K562 (cell line): ENCODE measurements at regions not wholly inside any gene's neighbourhood (a gene's known extent, or its start where the extent isn't known, plus 50 kb on each side); places are given as distances from the start of the nearest gene placed in this dataset.

Source experiments
- ATAC-seq: fragments of 200-7000 bp; cut with Tn5 transposase; 3 replicates; pipeline ENCODE4 v1.9.1; 2020; ENCODE audit warnings: moderate library complexity
- BruUV-seq: library from RNA; stranded (reverse); fragments of 400-500 nt; replicated peaks from 2 replicates; lab custom pipeline; 2021; lab: Mats Ljungman, UMichigan
- CTCF ChIA-PET: fragments of 300-600 bp; formaldehyde crosslinking; extraction: SDS; loops from one replicate; lab custom pipeline; 2021; ENCODE audit warnings: low intra/inter-chr PET ratio; lab: Yijun Ruan, JAX
- POLR2A ChIA-PET: fragments of 300-600, 350-650 bp; sonication (Branson Sonifier 250); formaldehyde crosslinking; extraction: SDS; loops from one replicate; lab custom pipeline; 2021; ENCODE audit warnings: antibody characterized with exemption, inconsistent platforms; lab: Yijun Ruan, JAX
- DNase-seq, 4 experiments: peaks; one replicate each; pipeline versions ENCODE4 v3.0.0 to v3.0.0-alpha.2; 2011 to 2018; ENCODE audit warnings: low spot score in 3 of 4, mixed read lengths in 3 of 4; ENCODE audit errors: extremely low read depth in 1 of 4
- FAIRE-seq: peaks from 2 replicates; lab custom pipeline; 2011; peaks lifted over from hg19 to GRCh38; lab: Jason Lieb, UNC
- H2AFZ ChIP-seq: 2 replicates; pipeline ENCODE4 v1.6.0; 2011; ENCODE audit warnings: low read depth, low read length, control low read depth, inconsistent platforms
- H3K27ac ChIP-seq: fragments of 200-600 bp; 3 replicates; pipeline ENCODE4 v1.8.0; 2011; ENCODE audit warnings: low read depth, mild to moderate bottlenecking, control low read depth, inconsistent platforms, low read length, moderate library complexity, mixed read lengths; ENCODE audit errors: extremely low read depth
- H3K27me3 ChIP-seq, 2 experiments: fragments of 300-600 bp in 1 of 2; 2 replicates in 1 of 2; 3 replicates in 1 of 2; pipeline versions ENCODE4 v1.6.0 to v1.8.0; 2011; ENCODE audit warnings: inconsistent platforms in 2 of 2, low read length in 2 of 2, mild to moderate bottlenecking in 1 of 2, mixed read lengths in 1 of 2, moderate library complexity in 1 of 2; ENCODE audit not compliant: control insufficient read depth in 2 of 2, insufficient read depth in 2 of 2
- H3K36me3 ChIP-seq: fragments of 300-600 bp; 3 replicates; pipeline ENCODE4 v1.8.0; 2011; ENCODE audit warnings: mild to moderate bottlenecking, low read length, inconsistent platforms; ENCODE audit not compliant: control insufficient read depth, insufficient read depth
- H3K4me1 ChIP-seq, 2 experiments: fragments of 200-600 bp in 1 of 2; replicated peaks in 1 of 2; 2 replicates in 1 of 2; 3 replicates in 1 of 2; pipeline versions ENCODE4 v1.5.1 to v1.8.0; 2011; ENCODE audit warnings: inconsistent platforms in 2 of 2, low read length in 2 of 2, mild to moderate bottlenecking in 1 of 2, mixed read lengths in 1 of 2, moderate library complexity in 1 of 2; ENCODE audit not compliant: control insufficient read depth in 2 of 2, insufficient read depth in 2 of 2
- H3K4me2 ChIP-seq: 2 replicates; pipeline ENCODE4 v1.6.1; 2011; ENCODE audit warnings: low read length, control low read depth, inconsistent platforms, mixed read lengths; ENCODE audit not compliant: insufficient read depth
- H3K4me3 ChIP-seq: fragments of 200-600 bp; sonication (generic), shearing (Covaris generic); 2 replicates; pipeline ENCODE4 v1.5.1; 2016; ENCODE audit warnings: control low read depth, inconsistent platforms
- H3K79me2 ChIP-seq: fragments of 200-600 bp; 3 replicates; pipeline ENCODE4 v1.8.0; 2011; ENCODE audit warnings: low read length, inconsistent platforms; ENCODE audit not compliant: control insufficient read depth, insufficient read depth
- H3K9ac ChIP-seq, 2 experiments: 2 replicates each; pipeline versions ENCODE4 v1.6.0 to v1.6.1; 2011; ENCODE audit warnings: low read depth in 2 of 2, low read length in 2 of 2, control low read depth in 1 of 2, inconsistent platforms in 1 of 2, mild to moderate bottlenecking in 1 of 2, mixed read lengths in 1 of 2; ENCODE audit not compliant: insufficient read depth in 1 of 2
- H3K9me1 ChIP-seq: one replicate; pipeline ENCODE4 v1.6.0; 2011; ENCODE audit warnings: inconsistent platforms, mild to moderate bottlenecking, low read length, moderate library complexity; ENCODE audit not compliant: control insufficient read depth, insufficient read depth
- H3K9me3 ChIP-seq: replicated peaks from 2 replicates; pipeline ENCODE4 v1.5.1; 2011; ENCODE audit warnings: low read depth, low read length, inconsistent platforms; ENCODE audit not compliant: control insufficient read depth, insufficient read depth
- H4K20me1 ChIP-seq: replicated peaks from 2 replicates; pipeline ENCODE4 v1.6.1; 2011; ENCODE audit warnings: low read length, inconsistent platforms, mixed read lengths; ENCODE audit not compliant: control insufficient read depth, insufficient read depth
- ARID3B ChIP-seq: fragments of 250-450 bp; sonication (Bioruptor Pico); IDR thresholded peaks from 2 replicates; pipeline ENCODE4 v1.4.0; 2020; ENCODE audit warnings: borderline replicate concordance
- CBX2 ChIP-seq: fragments of 200-600 bp; sonication (generic); IDR thresholded peaks from one replicate; pipeline ENCODE4 v1.6.1; 2012; ENCODE audit warnings: mild to moderate bottlenecking, low read length, inconsistent platforms; ENCODE audit not compliant: insufficient read depth, poor library complexity, severe bottlenecking
- CXXC5 ChIP-seq: fragments of 250-450 bp; sonication (Bioruptor Pico); IDR thresholded peaks from 2 replicates; pipeline ENCODE4 v1.8.0; 2022; ENCODE audit warnings: inconsistent platforms, mild to moderate bottlenecking, moderate library complexity
- HMG20B ChIP-seq: fragments of 250-450 bp; sonication (Bioruptor Pico); IDR thresholded peaks from 2 replicates; pipeline ENCODE4 v1.5.0; 2021; ENCODE audit warnings: mild to moderate bottlenecking
- HSF4 ChIP-seq: fragments of 250-450 bp; sonication (Bioruptor Pico); IDR thresholded peaks from 2 replicates; pipeline ENCODE4 v2.1.2; 2022; ENCODE audit warnings: mild to moderate bottlenecking, moderate library complexity, borderline replicate concordance
- JUNB ChIP-seq: fragments of 450-650 bp; formaldehyde crosslinking; conservative IDR thresholded peaks from 2 replicates; pipeline ENCODE4 v1.4.0; 2020; ENCODE audit warnings: mild to moderate bottlenecking
- NFE2 ChIP-seq: IDR thresholded peaks from 2 replicates; pipeline ENCODE4 v1.6.1; 2014; ENCODE audit warnings: antibody characterized with exemption, low read depth
- NFIX ChIP-seq: fragments of 250-450 bp; sonication (Bioruptor Pico); IDR thresholded peaks from 2 replicates; pipeline ENCODE4 v1.4.0; 2020; ENCODE audit warnings: low read depth, mild to moderate bottlenecking, moderate library complexity
- OTX1 ChIP-seq: fragments of 450-650 bp; formaldehyde crosslinking; IDR thresholded peaks from 2 replicates; pipeline ENCODE4 v1.4.0; 2022; ENCODE audit warnings: mild to moderate bottlenecking
- YBX1 ChIP-seq: fragments of 450-650 bp; IDR thresholded peaks from 2 replicates; pipeline ENCODE4 v1.7.1; 2016; ENCODE audit warnings: mild to moderate bottlenecking
- ZC3H4 ChIP-seq: sonication (generic); formaldehyde crosslinking; IDR thresholded peaks from 2 replicates; pipeline ENCODE4 v1.9.0; 2021; ENCODE audit warnings: missing genetic modification reagents, borderline replicate concordance
- ZKSCAN1 ChIP-seq: fragments of 150-350 bp; IDR thresholded peaks from 2 replicates; pipeline ENCODE4 v1.6.1; 2016; ENCODE audit warnings: low read depth, low read length
- ZNF124 ChIP-seq: sonication (generic); formaldehyde crosslinking; IDR thresholded peaks from 2 replicates; pipeline ENCODE4 v1.8.1; 2022; ENCODE audit warnings: missing genetic modification reagents
- ZNF133 ChIP-seq: fragments of 250-450 bp; sonication (Bioruptor Pico); IDR thresholded peaks from 2 replicates; pipeline ENCODE4 v1.4.0; 2020; ENCODE audit warnings: mild to moderate bottlenecking
- ZNF695 ChIP-seq: fragments of 450-650 bp; formaldehyde crosslinking; IDR thresholded peaks from 2 replicates; pipeline ENCODE4 v1.4.0; 2020; ENCODE audit warnings: mild to moderate bottlenecking, moderate library complexity
- WGBS: fragments of 100-300 bp; shearing (Covaris generic); methylation state at CpG from one replicate; pipeline ENCODE4 v1.1.6; 2016; ENCODE audit warnings: low coverage, mixed read lengths; ENCODE audit not compliant: insufficient coverage; ENCODE audit errors: missing lambda C conversion rate; 5-methylcytosine and 5-hydroxymethylcytosine counted together
- in situ Hi-C: fragments of 300-500 bp; cut with MboI; formaldehyde crosslinking; loops from 4 replicates; pipeline ENCODE4 v1.15.0; 2018; ENCODE audit warnings: inconsistent platforms, mixed read lengths
- intact Hi-C: fragments of 100-400 bp; cut with micrococcal nuclease; formaldehyde crosslinking; loops from 2 replicates; pipeline ENCODE4 v1.14.2; 2022
- TF ChIP-seq, protein P1 (sequence below): IDR thresholded peaks from 3 replicates; pipeline ENCODE4 v1.6.1; 2011; ENCODE audit warnings: borderline replicate concordance, mild to moderate bottlenecking, moderate library complexity; ENCODE audit not compliant: insufficient read length; ENCODE audit errors: extremely low read depth
- TF ChIP-seq, protein P2 (sequence below): fragments of 250-450 bp; sonication (Bioruptor Pico); IDR thresholded peaks from 2 replicates; pipeline ENCODE4 v1.4.0; 2020; ENCODE audit warnings: mild to moderate bottlenecking, moderate library complexity, borderline replicate concordance

DNA sequence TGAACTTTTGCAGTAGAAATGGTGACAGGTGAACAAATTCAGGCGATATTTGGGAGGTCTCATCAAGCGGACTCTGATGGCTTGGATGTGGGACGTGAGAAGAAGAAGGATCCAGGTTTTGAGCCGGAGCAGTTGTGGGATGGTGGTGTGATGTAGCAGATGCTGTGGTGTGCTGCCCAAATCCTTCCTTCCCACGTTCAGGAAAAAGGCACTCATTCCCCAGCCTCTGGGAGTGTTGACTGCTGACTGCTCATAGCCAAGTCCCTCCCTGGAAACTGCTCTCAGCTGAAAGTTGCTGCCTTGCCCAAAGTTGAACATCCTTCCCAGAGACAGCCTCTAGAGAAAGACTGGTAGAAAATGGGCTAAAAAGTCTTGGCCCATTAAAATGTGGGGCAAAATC, 890.3 kb upstream of the ACVR2A start (continued):
- TF ChIP-seq, protein P1, sequence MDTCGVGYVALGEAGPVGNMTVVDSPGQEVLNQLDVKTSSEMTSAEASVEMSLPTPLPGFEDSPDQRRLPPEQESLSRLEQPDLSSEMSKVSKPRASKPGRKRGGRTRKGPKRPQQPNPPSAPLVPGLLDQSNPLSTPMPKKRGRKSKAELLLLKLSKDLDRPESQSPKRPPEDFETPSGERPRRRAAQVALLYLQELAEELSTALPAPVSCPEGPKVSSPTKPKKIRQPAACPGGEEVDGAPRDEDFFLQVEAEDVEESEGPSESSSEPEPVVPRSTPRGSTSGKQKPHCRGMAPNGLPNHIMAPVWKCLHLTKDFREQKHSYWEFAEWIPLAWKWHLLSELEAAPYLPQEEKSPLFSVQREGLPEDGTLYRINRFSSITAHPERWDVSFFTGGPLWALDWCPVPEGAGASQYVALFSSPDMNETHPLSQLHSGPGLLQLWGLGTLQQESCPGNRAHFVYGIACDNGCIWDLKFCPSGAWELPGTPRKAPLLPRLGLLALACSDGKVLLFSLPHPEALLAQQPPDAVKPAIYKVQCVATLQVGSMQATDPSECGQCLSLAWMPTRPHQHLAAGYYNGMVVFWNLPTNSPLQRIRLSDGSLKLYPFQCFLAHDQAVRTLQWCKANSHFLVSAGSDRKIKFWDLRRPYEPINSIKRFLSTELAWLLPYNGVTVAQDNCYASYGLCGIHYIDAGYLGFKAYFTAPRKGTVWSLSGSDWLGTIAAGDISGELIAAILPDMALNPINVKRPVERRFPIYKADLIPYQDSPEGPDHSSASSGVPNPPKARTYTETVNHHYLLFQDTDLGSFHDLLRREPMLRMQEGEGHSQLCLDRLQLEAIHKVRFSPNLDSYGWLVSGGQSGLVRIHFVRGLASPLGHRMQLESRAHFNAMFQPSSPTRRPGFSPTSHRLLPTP, result no peak
- no peak for TF ChIP-seq NFIX (CRISPR knock-in tag)

DNA sequence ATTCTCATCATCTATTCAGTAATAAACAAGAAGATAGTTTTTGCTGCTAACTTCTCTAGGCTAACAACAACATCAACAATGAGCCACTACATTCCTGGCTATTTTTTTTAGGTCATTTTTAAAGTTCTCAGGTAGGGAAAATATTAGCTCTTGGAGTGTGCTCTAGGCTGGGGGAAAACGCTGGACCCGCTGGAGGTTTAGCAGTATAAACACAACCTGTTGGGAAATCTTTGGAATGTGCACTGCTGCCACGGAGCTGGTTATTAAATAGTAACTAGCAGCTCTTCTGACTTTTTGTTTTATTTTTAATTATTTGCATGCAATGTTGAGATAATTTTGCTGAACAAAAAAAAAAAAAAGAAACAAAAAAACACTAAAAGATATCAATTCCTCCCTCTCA, 892.1 kb upstream of the ACVR2A start:
- WGBS, result 2% methylated on average over 3 of the region's 3 CpGs
- POLR2A ChIA-PET, result no interaction called here
- TF ChIP-seq HSF4 (CRISPR knock-in tag), result no peak
- no peak for TF ChIP-seq ZNF133
- TF ChIP-seq NFE2, result no peak
- no peak for TF ChIP-seq CBX2
- no peak for TF ChIP-seq YBX1
- TF ChIP-seq, protein P2, sequence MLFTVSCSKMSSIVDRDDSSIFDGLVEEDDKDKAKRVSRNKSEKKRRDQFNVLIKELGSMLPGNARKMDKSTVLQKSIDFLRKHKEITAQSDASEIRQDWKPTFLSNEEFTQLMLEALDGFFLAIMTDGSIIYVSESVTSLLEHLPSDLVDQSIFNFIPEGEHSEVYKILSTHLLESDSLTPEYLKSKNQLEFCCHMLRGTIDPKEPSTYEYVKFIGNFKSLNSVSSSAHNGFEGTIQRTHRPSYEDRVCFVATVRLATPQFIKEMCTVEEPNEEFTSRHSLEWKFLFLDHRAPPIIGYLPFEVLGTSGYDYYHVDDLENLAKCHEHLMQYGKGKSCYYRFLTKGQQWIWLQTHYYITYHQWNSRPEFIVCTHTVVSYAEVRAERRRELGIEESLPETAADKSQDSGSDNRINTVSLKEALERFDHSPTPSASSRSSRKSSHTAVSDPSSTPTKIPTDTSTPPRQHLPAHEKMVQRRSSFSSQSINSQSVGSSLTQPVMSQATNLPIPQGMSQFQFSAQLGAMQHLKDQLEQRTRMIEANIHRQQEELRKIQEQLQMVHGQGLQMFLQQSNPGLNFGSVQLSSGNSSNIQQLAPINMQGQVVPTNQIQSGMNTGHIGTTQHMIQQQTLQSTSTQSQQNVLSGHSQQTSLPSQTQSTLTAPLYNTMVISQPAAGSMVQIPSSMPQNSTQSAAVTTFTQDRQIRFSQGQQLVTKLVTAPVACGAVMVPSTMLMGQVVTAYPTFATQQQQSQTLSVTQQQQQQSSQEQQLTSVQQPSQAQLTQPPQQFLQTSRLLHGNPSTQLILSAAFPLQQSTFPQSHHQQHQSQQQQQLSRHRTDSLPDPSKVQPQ (CRISPR knock-in tag), result no peak
- no peak for TF ChIP-seq ZNF124 (CRISPR knock-in tag)
- TF ChIP-seq ZKSCAN1, result no peak
- TF ChIP-seq ARID3B (CRISPR knock-in tag), result no peak
- no peak for TF ChIP-seq ZNF695 (CRISPR knock-in tag)
- TF ChIP-seq CXXC5 (CRISPR knock-in tag), result no peak
- TF ChIP-seq HMG20B (CRISPR knock-in tag), result no peak
- no peak for TF ChIP-seq ZC3H4 (CRISPR knock-in tag)
- no peak for TF ChIP-seq OTX1 (CRISPR knock-in tag)
- TF ChIP-seq JUNB (CRISPR knock-in tag), result no peak

More for the DNA sequence above, 892.1 kb upstream of the ACVR2A start:
- no peaks in the 10 kb centered on the region for H3K4me1 ChIP-seq
- H3K4me3 ChIP-seq, result no peak overlapping the region
- no peak for ATAC-seq
- no peak overlapping the region for H3K9ac ChIP-seq
- no peak overlapping the region for H3K27ac ChIP-seq
- in situ Hi-C loops (no loop called here), intact Hi-C loops (no loop called here)
- H3K4me2 ChIP-seq, result no peak overlapping the region
- no peaks in the 10 kb centered on the region for H3K9me3 ChIP-seq
- H4K20me1 ChIP-seq, result no peaks in the 10 kb centered on the region
- H3K79me2 ChIP-seq, result no peaks in the 10 kb centered on the region
- BruUV-seq, result no TSS peak
- no peak overlapping the region for H2AFZ ChIP-seq
- no peak for FAIRE-seq
- DNase-seq, result no peak
- no peaks in the 10 kb centered on the region for H3K9me1 ChIP-seq
- H3K27me3 ChIP-seq, result no peaks in the 10 kb centered on the region
- CTCF ChIA-PET, result no interaction called here
- no peaks in the 10 kb centered on the region for H3K36me3 ChIP-seq
